Retinal pigment epithelial cell (primary cell): ENCODE measurements at regions not wholly inside any gene's neighbourhood (a gene's known extent, or its start where the extent isn't known, plus 50 kb on each side); places are given as distances from the start of the nearest gene placed in this dataset.

ENCODE experiments used
- DNase-seq: peaks from one replicate; pipeline ENCODE4 v3.0.0-alpha.2; 2010; ENCODE audit warnings: low read depth
- H3K4me3 ChIP-seq: 2 replicates; pipeline ENCODE4 v1.5.1; 2011; ENCODE audit warnings: mild to moderate bottlenecking, low read length, control low read depth, moderate library complexity
- CTCF ChIP-seq: conservative IDR thresholded peaks from 2 replicates; pipeline ENCODE4 v1.5.1; 2011; ENCODE audit warnings: low read depth, low read length, control low read depth, inconsistent platforms

DNA sequence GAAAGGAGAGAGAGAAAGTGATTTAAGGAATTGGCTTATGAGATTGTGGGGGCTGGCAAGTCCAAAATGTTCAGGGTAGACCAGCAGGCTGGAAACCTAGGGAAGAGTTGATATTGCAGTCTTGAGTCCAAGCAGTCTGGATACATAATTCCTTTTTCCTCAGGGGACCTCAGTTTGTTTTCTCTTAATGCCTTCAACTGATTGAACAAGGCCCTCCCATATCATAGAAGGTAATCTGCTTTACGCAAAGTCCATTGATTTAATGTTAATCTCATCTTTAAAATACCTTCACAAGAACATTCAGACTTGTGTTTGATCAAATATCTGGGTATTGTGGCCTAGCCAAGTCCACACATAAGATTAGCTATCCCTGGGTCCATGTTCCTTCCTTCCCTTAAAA, 494.7 kb downstream of the INSC start:
- no peak for TF ChIP-seq CTCF
- no peak overlapping the region for H3K4me3 ChIP-seq
- no peak for DNase-seq

DNA sequence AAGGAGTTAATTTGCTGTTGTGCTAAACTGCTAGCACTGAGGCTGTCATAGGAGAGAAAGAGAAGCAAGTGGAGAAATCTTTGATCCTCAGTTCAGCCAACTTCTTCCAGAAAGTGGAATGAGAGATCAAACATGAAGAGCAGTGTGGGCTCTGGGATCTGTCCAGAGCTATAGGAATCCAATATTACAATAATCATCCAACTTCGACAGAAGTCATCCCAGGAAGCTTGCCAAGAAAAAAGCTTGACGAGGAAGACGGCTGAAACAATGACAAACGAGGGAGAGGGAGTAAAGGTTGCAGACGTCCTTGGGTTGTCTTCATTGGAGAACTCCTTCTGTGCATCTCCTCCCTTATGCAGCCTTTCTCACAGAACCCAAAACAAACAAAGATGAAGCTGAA, 496.2 kb downstream of the INSC start:
- TF ChIP-seq CTCF: no peak
- no peak for DNase-seq
- H3K4me3 ChIP-seq: no peak overlapping the region

- DNase-seq: no peak
- no peak for TF ChIP-seq CTCF
- H3K4me3 ChIP-seq: no peak overlapping the region
These were observed 498.5 kb downstream of the INSC start for GRCh38 chr11:15613251-15613650.

DNA sequence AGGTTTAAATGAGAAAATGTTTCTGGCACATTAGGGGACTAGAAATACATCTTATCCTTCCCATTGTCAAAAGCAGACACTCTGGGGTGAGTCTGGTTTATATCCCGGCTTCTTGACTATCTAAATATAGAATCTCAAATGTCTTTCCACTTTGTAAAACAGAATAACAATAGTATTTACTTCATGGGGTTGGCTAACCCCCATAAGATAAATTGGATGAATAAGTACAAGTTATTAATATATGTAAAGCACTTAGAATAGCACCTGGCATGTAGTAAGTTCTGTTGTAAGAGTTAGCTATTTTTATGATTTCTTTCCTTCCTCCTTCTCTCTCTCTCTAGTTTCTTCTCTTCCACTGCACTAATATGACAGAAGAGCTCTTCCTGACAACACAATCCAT, 499.1 kb downstream of the INSC start:
- no peak for DNase-seq
- TF ChIP-seq CTCF: no peak
- H3K4me3 ChIP-seq: no peak overlapping the region

DNA sequence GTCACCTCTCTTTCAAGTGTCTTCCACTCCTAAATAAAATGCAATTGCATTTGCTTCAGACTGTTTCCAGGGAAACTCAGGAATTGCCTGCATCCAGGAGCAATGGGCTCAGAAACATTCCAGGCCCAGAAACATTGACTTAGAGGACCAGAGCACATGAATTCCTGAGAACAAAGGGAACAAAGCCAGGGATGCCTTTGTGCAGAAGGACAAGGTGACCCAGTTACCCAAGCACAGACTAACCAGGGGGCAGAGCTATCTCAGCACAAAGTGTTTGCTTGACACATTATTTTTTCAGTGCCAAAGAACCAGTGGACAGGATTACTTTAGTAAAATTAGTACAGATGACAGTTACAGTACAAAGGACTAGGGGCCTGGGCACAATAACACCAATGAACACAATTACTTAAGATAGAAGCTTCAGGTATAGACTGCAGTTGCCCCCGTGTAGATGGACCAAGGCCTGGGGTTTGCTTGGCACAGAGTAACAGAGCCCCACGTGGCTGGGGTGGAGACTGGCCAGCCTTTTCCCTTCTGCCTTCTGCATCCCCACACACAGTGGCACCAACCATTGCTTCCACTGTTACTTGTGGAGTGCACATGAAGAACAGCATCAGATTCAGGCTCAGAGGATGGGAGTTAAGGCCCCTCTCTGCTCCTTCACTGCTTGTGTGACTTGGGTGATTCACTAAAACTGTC, 500.8 kb downstream of the INSC start:
- H3K4me3 ChIP-seq: no peak overlapping the region
- TF ChIP-seq CTCF: no peak

DNA sequence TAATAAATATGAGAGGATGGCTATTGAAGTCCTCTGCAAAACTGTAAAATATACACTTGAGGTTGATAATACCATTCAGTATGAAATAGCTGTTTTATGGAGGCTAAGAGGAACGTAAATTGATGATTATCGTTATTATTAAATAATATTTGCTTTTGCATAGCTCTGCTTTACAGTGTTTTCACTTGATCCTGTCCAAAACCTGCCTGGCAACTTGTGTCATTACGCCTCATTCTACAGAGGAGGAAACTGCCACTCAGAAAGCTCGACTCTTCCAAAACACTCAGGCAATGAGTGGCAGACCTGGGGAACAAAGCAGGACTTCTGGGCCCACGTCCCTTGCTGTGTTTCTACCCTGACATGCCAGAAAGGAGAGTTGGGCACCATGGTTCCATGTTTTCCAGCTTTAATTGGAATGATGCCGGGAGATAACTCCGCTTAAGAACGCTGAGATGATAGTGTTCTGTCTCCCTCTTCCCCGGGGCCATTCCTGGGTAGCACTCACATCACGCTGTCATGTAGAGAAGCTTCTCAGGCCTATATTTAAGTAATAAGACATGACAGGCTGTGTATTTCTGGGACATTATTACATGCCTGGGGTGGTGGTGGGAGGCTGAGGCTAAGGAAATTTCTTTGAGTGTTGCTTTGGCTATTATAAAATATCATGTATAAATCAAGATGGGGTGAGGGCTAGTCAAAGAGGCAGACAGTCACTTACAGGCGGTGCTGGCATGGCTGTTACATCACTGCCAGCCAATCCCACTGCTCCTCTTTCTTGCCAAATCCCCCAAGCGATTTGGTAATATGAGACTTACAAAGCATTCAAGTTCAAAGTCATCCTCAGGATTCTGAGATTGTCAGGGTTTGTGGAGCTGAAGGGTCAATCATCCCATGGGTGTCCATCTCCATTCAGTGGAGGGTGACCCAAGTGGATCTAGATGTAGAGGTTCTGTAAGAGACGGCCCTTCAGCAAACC, 501.7 kb downstream of the INSC start:
- no peak for TF ChIP-seq CTCF
- no peak for DNase-seq
- H3K4me3 ChIP-seq: no peak overlapping the region

More for the DNA sequence above, 500.8 kb downstream of the INSC start:
- no peak for DNase-seq
